GM23338 (cell line): ENCODE measurements at regions not wholly inside any gene's neighbourhood (a gene's known extent, or its start where the extent isn't known, plus 50 kb on each side); places are given as distances from the start of the nearest gene placed in this dataset.

ENCODE experiments used
- ATAC-seq: fragments of 200-7000 bp; cut with Tn5 transposase; 3 replicates; pipeline ENCODE4 v1.9.1; 2020
- DNase-seq: peaks from one replicate; pipeline ENCODE4 v3.0.0-alpha.2; 2015; ENCODE audit warnings: low spot score
- H2AFZ ChIP-seq: fragments of 200-600 bp; sonication (generic); 2 replicates; pipeline ENCODE4 v1.8.0; 2016; ENCODE audit warnings: antibody characterized with exemption, mild to moderate bottlenecking, moderate library complexity
- H3F3A ChIP-seq: fragments of 200-600 bp; sonication (generic); replicated peaks from 2 replicates; pipeline ENCODE4 v1.8.0; 2017; ENCODE audit warnings: antibody characterized with exemption, mixed run types, low read depth
- H3K27ac ChIP-seq: fragments of 200-600 bp; sonication (generic); 2 replicates; pipeline ENCODE4 v1.6.1; 2016; ENCODE audit warnings: low read depth
- H3K27me3 ChIP-seq: fragments of 200-600 bp; sonication (generic); 2 replicates; pipeline ENCODE4 v1.8.0; 2016; ENCODE audit warnings: mild to moderate bottlenecking, mixed run types, moderate library complexity; ENCODE audit not compliant: insufficient read depth
- H3K36me3 ChIP-seq: fragments of 200-600 bp; sonication (generic); 2 replicates; pipeline ENCODE4 v1.8.0; 2016; ENCODE audit warnings: mild to moderate bottlenecking; ENCODE audit not compliant: insufficient read depth
- H3K4me1 ChIP-seq: fragments of 200-600 bp; sonication (generic); 2 replicates; pipeline ENCODE4 v1.8.0; 2016; ENCODE audit warnings: mild to moderate bottlenecking, moderate library complexity; ENCODE audit not compliant: insufficient read depth
- H3K4me2 ChIP-seq: fragments of 200-600 bp; sonication (generic); 2 replicates; pipeline ENCODE4 v1.7.1; 2017; ENCODE audit warnings: mixed run types
- H3K4me3 ChIP-seq: fragments of 200-600 bp; sonication (generic); 2 replicates; pipeline ENCODE4 v1.6.1; 2016; ENCODE audit warnings: mixed run types
- H3K79me2 ChIP-seq: fragments of 200-600 bp; sonication (generic); replicated peaks from 2 replicates; pipeline ENCODE4 v1.8.0; 2017; ENCODE audit warnings: mild to moderate bottlenecking; ENCODE audit not compliant: insufficient read depth
- H3K9me2 ChIP-seq: fragments of 200-600 bp; sonication (generic); 2 replicates; pipeline ENCODE4 v1.8.0; 2017; ENCODE audit not compliant: insufficient read depth
- H4K20me1 ChIP-seq: fragments of 200-600 bp; sonication (generic); replicated peaks from 2 replicates; pipeline ENCODE4 v1.8.0; 2017; ENCODE audit warnings: mild to moderate bottlenecking; ENCODE audit not compliant: insufficient read depth
- H3K27ac Mint-ChIP-seq: 2 replicates; pipeline ENCODE4 v1.8.0; 2020; ENCODE audit warnings: inconsistent platforms, mild to moderate bottlenecking, moderate library complexity, mixed read lengths
- H3K27me3 Mint-ChIP-seq: 3 replicates; pipeline ENCODE4 v1.8.0; 2022; ENCODE audit warnings: low read depth, mild to moderate bottlenecking, moderate library complexity, mixed read lengths, inconsistent platforms; ENCODE audit not compliant: insufficient read depth, poor library complexity
- H3K36me3 Mint-ChIP-seq: 3 replicates; pipeline ENCODE4 v1.8.0; 2021; ENCODE audit warnings: low read depth, mild to moderate bottlenecking, inconsistent platforms, moderate library complexity, mixed read lengths
- H3K4me1 Mint-ChIP-seq: 3 replicates; pipeline ENCODE4 v1.8.0; 2020; ENCODE audit warnings: mild to moderate bottlenecking, inconsistent platforms, mixed read lengths
- H3K4me3 Mint-ChIP-seq: 3 replicates; pipeline ENCODE4 v1.8.0; 2021; ENCODE audit warnings: moderate library complexity, mild to moderate bottlenecking, inconsistent platforms, mixed read lengths
- H3K9me3 Mint-ChIP-seq: 3 replicates; pipeline ENCODE4 v1.8.0; 2020; ENCODE audit warnings: moderate library complexity, mild to moderate bottlenecking, inconsistent platforms, mixed read lengths
- CREB1 ChIP-seq: fragments of 250-450 bp; sonication (Bioruptor Pico); IDR thresholded peaks from 2 replicates; pipeline ENCODE4 v1.5.0; 2020; ENCODE audit warnings: low read depth, mild to moderate bottlenecking, moderate library complexity
- CTCF ChIP-seq, 2 experiments: fragments of 200-600 bp in 1 of 2; sonication (generic) in 1 of 2; conservative IDR thresholded peaks; 2 replicates each; pipeline versions ENCODE4 v1.5.1 to v1.6.1; 2016 to 2017; ENCODE audit warnings: antibody characterized with exemption in 2 of 2, low read depth in 2 of 2, mild to moderate bottlenecking in 2 of 2, moderate library complexity in 1 of 2
- ETS1 ChIP-seq: IDR thresholded peaks from 2 replicates; pipeline ENCODE4 v1.6.1; 2016; ENCODE audit warnings: antibody characterized with exemption
- EZH2phosphoT487 ChIP-seq: fragments of 200-600 bp; sonication (generic); IDR thresholded peaks from one replicate; pipeline ENCODE4 v1.8.1; 2018; ENCODE audit warnings: antibody characterized with exemption; ENCODE audit not compliant: unreplicated experiment
- NANOG ChIP-seq: IDR thresholded peaks from 2 replicates; pipeline ENCODE4 v1.6.1; 2016; ENCODE audit warnings: antibody characterized with exemption, borderline replicate concordance
- POLR2AphosphoS5 ChIP-seq: IDR thresholded peaks from 2 replicates; pipeline ENCODE4 v1.6.1; 2016; ENCODE audit warnings: antibody characterized with exemption, low read depth
- STAT1 ChIP-seq: IDR thresholded peaks from one replicate; pipeline ENCODE4 v1.6.1; 2016; ENCODE audit warnings: antibody characterized with exemption; ENCODE audit not compliant: unreplicated experiment
- ZNF114 ChIP-seq: fragments of 250-450 bp; sonication (Bioruptor Pico); IDR thresholded peaks from 2 replicates; pipeline ENCODE4 v1.5.0; 2020; ENCODE audit warnings: mild to moderate bottlenecking, moderate library complexity
- ZNF462 ChIP-seq: fragments of 250-450 bp; sonication (Bioruptor Pico); IDR thresholded peaks from 2 replicates; pipeline ENCODE4 v1.5.0; 2020; ENCODE audit warnings: mild to moderate bottlenecking, moderate library complexity

- no peak for ATAC-seq
- Mint-ChIP-seq H3K27ac (no peak overlapping the region), H3K36me3 (peaks cover 7% of the 10 kb centered on the region; the same call in 1 of the 3 replicates), H3K9me3 (peaks cover 18% of the 10 kb centered on the region; the same call in 2 of the 3 replicates), H3K4me3 (no peak overlapping the region), H3K4me1 (no peaks in the 10 kb centered on the region), H3K27me3 (peaks cover 1% of the 10 kb centered on the region)
- no peak for DNase-seq
- no peaks in the 10 kb centered on the region for H3K9me2 ChIP-seq
- no peaks in the 10 kb centered on the region for H3K79me2 ChIP-seq
- no peak overlapping the region for H2AFZ ChIP-seq
- H4K20me1 ChIP-seq, result no peaks in the 10 kb centered on the region
- H3K36me3 ChIP-seq, result no peaks in the 10 kb centered on the region
- no peaks in the 10 kb centered on the region for H3F3A ChIP-seq
- no peak overlapping the region for H3K4me3 ChIP-seq
- H3K4me2 ChIP-seq, result no peak overlapping the region
- no peaks in the 10 kb centered on the region for H3K4me1 ChIP-seq
- H3K27ac ChIP-seq, result no peak overlapping the region
- H3K27me3 ChIP-seq, result no peaks in the 10 kb centered on the region
- TF ChIP-seq ZNF462 (CRISPR knock-in tag), result no peak
- TF ChIP-seq CREB1, result no peak
- no peak for TF ChIP-seq ZNF114 (CRISPR knock-in tag)
- no peak for TF ChIP-seq EZH2phosphoT487
- TF ChIP-seq POLR2AphosphoS5, result no peak
- TF ChIP-seq CTCF (conservative IDR thresholded peaks at IDR 0.05; ENCODE audit: low read depth in 2 of 2), result no peak
- TF ChIP-seq NANOG, result no peak
- no peak for TF ChIP-seq STAT1
- TF ChIP-seq ETS1, result no peak
Observed at GRCh38 chr2:34153484-34153883, 554.4 kb upstream of the FAM98A start.
